HL-60 (cell line): ENCODE measurements at regions not wholly inside any gene's neighbourhood (a gene's known extent, or its start where the extent isn't known, plus 50 kb on each side); places are given as distances from the start of the nearest gene placed in this dataset.

Experiments
- GABPA ChIP-seq: IDR thresholded peaks from 2 replicates; pipeline ENCODE4 v1.6.1; 2012; ENCODE audit warnings: low read depth
- SPI1 ChIP-seq: IDR thresholded peaks from 2 replicates; pipeline ENCODE4 v1.6.1; 2012; ENCODE audit warnings: low read depth, mild to moderate bottlenecking, borderline replicate concordance
- TF ChIP-seq, protein P1 (sequence below): IDR thresholded peaks from one replicate; pipeline ENCODE4 v1.5.1; 2011; ENCODE audit warnings: low read length, control low read depth, inconsistent platforms; ENCODE audit not compliant: insufficient read depth
- TF ChIP-seq, protein P2 (sequence below): IDR thresholded peaks from 2 replicates; pipeline ENCODE4 v1.6.1; 2012; ENCODE audit warnings: low read depth; ENCODE audit not compliant: insufficient replicate concordance

DNA sequence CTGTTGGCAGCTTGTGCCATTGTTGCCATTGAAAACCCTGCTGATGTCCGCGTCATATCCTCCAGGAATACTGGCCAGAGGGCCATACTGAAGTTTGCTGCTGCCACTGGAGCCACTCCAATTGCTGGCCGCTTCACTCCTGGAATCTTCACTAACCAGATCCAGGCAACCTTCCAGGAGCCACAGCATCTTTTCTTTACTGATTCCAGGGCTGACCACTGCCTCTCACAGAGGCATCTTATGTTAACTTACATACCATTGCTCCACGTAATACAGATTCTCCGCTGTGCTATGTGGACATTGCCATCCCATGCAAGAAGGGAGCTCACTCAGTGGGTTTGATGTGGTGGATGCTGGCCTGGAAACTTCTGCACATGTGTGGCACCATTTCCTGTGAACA lies 221.8 kb upstream of the FAM83B start:
- TF ChIP-seq, protein P1, sequence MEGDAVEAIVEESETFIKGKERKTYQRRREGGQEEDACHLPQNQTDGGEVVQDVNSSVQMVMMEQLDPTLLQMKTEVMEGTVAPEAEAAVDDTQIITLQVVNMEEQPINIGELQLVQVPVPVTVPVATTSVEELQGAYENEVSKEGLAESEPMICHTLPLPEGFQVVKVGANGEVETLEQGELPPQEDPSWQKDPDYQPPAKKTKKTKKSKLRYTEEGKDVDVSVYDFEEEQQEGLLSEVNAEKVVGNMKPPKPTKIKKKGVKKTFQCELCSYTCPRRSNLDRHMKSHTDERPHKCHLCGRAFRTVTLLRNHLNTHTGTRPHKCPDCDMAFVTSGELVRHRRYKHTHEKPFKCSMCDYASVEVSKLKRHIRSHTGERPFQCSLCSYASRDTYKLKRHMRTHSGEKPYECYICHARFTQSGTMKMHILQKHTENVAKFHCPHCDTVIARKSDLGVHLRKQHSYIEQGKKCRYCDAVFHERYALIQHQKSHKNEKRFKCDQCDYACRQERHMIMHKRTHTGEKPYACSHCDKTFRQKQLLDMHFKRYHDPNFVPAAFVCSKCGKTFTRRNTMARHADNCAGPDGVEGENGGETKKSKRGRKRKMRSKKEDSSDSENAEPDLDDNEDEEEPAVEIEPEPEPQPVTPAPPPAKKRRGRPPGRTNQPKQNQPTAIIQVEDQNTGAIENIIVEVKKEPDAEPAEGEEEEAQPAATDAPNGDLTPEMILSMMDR = no peak
- TF ChIP-seq SPI1 (no peak), GABPA (no peak)
- TF ChIP-seq, protein P2, sequence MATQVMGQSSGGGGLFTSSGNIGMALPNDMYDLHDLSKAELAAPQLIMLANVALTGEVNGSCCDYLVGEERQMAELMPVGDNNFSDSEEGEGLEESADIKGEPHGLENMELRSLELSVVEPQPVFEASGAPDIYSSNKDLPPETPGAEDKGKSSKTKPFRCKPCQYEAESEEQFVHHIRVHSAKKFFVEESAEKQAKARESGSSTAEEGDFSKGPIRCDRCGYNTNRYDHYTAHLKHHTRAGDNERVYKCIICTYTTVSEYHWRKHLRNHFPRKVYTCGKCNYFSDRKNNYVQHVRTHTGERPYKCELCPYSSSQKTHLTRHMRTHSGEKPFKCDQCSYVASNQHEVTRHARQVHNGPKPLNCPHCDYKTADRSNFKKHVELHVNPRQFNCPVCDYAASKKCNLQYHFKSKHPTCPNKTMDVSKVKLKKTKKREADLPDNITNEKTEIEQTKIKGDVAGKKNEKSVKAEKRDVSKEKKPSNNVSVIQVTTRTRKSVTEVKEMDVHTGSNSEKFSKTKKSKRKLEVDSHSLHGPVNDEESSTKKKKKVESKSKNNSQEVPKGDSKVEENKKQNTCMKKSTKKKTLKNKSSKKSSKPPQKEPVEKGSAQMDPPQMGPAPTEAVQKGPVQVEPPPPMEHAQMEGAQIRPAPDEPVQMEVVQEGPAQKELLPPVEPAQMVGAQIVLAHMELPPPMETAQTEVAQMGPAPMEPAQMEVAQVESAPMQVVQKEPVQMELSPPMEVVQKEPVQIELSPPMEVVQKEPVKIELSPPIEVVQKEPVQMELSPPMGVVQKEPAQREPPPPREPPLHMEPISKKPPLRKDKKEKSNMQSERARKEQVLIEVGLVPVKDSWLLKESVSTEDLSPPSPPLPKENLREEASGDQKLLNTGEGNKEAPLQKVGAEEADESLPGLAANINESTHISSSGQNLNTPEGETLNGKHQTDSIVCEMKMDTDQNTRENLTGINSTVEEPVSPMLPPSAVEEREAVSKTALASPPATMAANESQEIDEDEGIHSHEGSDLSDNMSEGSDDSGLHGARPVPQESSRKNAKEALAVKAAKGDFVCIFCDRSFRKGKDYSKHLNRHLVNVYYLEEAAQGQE = no peak
